Liver (tissue), 3 donors: ENCODE measurements at regions not wholly inside any gene's neighbourhood (a gene's known extent, or its start where the extent isn't known, plus 50 kb on each side); places are given as distances from the start of the nearest gene placed in this dataset.

Experiments used
- ATF3 ChIP-seq: IDR thresholded peaks from 2 replicates; pipeline ENCODE4 v1.6.1; 2016; ENCODE audit warnings: antibody characterized with exemption
- CTCF ChIP-seq: fragments of 150-350 bp; IDR thresholded peaks from 2 replicates; pipeline ENCODE4 v1.5.1; 2017; ENCODE audit warnings: improper control_type of control experiment, low read depth, low read length; ENCODE audit not compliant: missing input control
- EGR1 ChIP-seq, 2 donors: IDR thresholded peaks; 2 replicates each; pipeline ENCODE4 v1.6.1; 2016 to 2018; ENCODE audit warnings: antibody characterized with exemption in 2 of 2, low read depth in 2 of 2
- GABPA ChIP-seq, 2 donors: IDR thresholded peaks in 1 of 2; conservative IDR thresholded peaks in 1 of 2; 2 replicates each; pipeline ENCODE4 v1.6.1; 2016; ENCODE audit warnings: antibody characterized with exemption in 2 of 2, mild to moderate bottlenecking in 1 of 2, moderate library complexity in 1 of 2
- JUND ChIP-seq, 2 donors: IDR thresholded peaks; 2 replicates each; pipeline ENCODE4 v1.6.1; 2016; ENCODE audit warnings: antibody characterized with exemption in 2 of 2
- RAD21 ChIP-seq, 2 donors: IDR thresholded peaks; 2 replicates each; pipeline ENCODE4 v1.6.1; 2016; ENCODE audit warnings: antibody characterized with exemption in 2 of 2, mild to moderate bottlenecking in 2 of 2
- RXRA ChIP-seq, 2 donors: IDR thresholded peaks; 2 replicates each; pipeline ENCODE4 v1.6.1; 2017 to 2018; ENCODE audit warnings: antibody characterized with exemption in 2 of 2, mild to moderate bottlenecking in 1 of 2
- donor health status: healthy.
- donor health status: healthy.

- TF ChIP-seq ATF3 (no peak), EGR1 (IDR thresholded peaks at IDR 0.05; ENCODE audit: low read depth in 2 of 2) (no peak), CTCF (no peak), RXRA (IDR thresholded peaks at IDR 0.05) (no peak), GABPA (IDR thresholded peaks at IDR 0.05 in 1 of 2, conservative IDR thresholded peaks at IDR 0.05 in 1 of 2) (no peak), RAD21 (IDR thresholded peaks at IDR 0.05) (no peak), JUND (IDR thresholded peaks at IDR 0.05) (no peak)
Measured at GRCh38 chr21:27265492-27265891, 298.6 kb upstream of the ADAMTS5 start.
